ENCODE measurements at regions not wholly inside any gene's neighbourhood (a gene's known extent, or its start where the extent isn't known, plus 50 kb on each side); places are given as distances from the start of the nearest gene placed in this dataset.

DNA sequence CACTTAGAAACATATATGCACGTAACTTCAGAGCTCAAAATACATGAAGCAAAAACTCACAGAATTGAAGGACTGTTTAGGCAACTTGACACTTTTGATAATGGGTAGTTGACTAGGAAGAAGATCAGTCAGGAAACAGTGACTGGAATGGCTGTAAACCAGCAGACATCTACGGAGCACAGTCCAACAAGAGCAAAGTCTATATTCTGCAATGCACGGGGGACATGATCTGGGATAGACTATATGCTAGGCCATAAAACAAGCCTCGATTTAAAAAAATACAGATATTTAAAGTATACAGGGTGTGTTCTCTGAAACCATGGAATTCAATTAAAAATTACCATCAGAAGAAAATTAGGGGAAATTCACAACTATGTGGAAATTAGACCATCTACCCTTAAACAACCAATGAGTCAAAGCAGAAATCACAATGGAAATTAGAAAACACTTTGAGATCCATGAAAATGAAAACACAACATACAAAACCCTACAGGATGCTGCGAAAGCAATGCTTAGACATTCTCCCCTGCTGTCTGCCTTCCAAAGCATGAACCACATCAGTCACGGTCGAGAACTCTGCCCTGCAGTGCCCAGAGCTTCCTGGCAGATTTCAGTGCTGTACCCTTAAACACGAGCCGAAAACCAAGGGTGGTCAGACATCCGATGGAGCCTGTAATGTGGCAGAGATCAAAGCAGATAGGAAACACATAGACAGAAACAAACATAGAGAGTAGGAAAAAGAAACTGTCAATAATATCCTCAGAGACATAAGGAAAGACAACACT, 651.9 kb upstream of the HS6ST1 start:
- Mint-ChIP-seq H3K27ac (no peak overlapping the region), H3K4me1 (no peaks in the 10 kb centered on the region), H3K27me3 (ENCODE audit: low read depth) (no peaks in the 10 kb centered on the region; the same call in 1 of the 2 replicates), H3K4me3 (no peak overlapping the region), H3K9me3 (peaks cover 6% of the 10 kb centered on the region; the same call in 1 of the 2 replicates), H3K36me3 (no peaks in the 10 kb centered on the region)
- DNase-seq (ENCODE audit: low spot score) (no peak), ATAC-seq (no peak)
- POLR2A ChIA-PET, result no interaction called here
- CTCF ChIA-PET, result interaction anchor here (0.5 to 0.7 kb wide), 2 partner anchors 42 to 559 kb away, joined by 5 read pairs; no protein-coding TSS in a partner anchor
- TF ChIP-seq, protein P1, sequence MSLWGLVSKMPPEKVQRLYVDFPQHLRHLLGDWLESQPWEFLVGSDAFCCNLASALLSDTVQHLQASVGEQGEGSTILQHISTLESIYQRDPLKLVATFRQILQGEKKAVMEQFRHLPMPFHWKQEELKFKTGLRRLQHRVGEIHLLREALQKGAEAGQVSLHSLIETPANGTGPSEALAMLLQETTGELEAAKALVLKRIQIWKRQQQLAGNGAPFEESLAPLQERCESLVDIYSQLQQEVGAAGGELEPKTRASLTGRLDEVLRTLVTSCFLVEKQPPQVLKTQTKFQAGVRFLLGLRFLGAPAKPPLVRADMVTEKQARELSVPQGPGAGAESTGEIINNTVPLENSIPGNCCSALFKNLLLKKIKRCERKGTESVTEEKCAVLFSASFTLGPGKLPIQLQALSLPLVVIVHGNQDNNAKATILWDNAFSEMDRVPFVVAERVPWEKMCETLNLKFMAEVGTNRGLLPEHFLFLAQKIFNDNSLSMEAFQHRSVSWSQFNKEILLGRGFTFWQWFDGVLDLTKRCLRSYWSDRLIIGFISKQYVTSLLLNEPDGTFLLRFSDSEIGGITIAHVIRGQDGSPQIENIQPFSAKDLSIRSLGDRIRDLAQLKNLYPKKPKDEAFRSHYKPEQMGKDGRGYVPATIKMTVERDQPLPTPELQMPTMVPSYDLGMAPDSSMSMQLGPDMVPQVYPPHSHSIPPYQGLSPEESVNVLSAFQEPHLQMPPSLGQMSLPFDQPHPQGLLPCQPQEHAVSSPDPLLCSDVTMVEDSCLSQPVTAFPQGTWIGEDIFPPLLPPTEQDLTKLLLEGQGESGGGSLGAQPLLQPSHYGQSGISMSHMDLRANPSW (CRISPR knock-in tag; conservative IDR thresholded peaks at IDR 0.05; ENCODE audit: low read depth), result no peak
- TF ChIP-seq TP53 (CRISPR knock-in tag; IDR thresholded peaks at IDR 0.05) (no peak), RELA (CRISPR knock-in tag; IDR thresholded peaks at IDR 0.05; ENCODE audit: borderline replicate concordance) (no peak), JAZF1 (CRISPR knock-in tag; IDR thresholded peaks at IDR 0.05) (no peak), NR1H2 (CRISPR knock-in tag; IDR thresholded peaks at IDR 0.05) (no peak)

DNA sequence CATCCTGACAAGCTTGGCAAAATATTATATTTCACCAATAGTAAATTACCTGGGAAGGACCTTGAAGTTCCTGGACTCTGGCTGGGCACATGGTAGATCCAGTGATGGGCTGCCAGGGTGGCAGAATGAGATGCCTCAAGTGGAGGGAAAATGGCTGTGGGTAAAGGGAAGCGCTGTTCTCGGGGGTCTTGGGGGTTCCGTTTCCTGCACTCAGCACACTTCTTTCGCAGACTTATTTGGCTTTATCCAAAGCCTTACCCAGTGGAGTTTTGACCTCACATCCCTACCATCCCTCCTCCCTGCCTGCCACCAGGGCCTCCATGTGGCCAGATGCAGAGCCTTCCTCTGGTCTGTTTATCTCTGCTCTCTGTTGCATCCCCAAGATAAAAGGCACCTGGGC, 654.9 kb upstream of the HS6ST1 start:
- no peaks in the 10 kb centered on the region for H3K27me3 Mint-ChIP-seq (ENCODE audit: low read depth)
- H3K9me3 Mint-ChIP-seq, result peaks cover 4% of the 10 kb centered on the region; the same call in 1 of the 2 replicates
- no peak overlapping the region for H3K4me3 Mint-ChIP-seq
- ATAC-seq (no peak), DNase-seq (ENCODE audit: low spot score) (no peak)
- POLR2A ChIA-PET, result no interaction called here
- no peaks in the 10 kb centered on the region for H3K4me1 Mint-ChIP-seq
- TF ChIP-seq, protein P2, sequence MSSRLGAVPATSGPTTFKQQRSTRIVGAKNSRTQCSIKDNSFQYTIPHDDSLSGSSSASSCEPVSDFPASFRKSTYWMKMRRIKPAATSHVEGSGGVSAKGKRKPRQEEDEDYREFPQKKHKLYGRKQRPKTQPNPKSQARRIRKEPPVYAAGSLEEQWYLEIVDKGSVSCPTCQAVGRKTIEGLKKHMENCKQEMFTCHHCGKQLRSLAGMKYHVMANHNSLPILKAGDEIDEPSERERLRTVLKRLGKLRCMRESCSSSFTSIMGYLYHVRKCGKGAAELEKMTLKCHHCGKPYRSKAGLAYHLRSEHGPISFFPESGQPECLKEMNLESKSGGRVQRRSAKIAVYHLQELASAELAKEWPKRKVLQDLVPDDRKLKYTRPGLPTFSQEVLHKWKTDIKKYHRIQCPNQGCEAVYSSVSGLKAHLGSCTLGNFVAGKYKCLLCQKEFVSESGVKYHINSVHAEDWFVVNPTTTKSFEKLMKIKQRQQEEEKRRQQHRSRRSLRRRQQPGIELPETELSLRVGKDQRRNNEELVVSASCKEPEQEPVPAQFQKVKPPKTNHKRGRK (CRISPR knock-in tag; IDR thresholded peaks at IDR 0.05; ENCODE audit: borderline replicate concordance), result no peak
- TF ChIP-seq, protein P1 (CRISPR knock-in tag; conservative IDR thresholded peaks at IDR 0.05; ENCODE audit: low read depth), result no peak
- TF ChIP-seq, protein P3, sequence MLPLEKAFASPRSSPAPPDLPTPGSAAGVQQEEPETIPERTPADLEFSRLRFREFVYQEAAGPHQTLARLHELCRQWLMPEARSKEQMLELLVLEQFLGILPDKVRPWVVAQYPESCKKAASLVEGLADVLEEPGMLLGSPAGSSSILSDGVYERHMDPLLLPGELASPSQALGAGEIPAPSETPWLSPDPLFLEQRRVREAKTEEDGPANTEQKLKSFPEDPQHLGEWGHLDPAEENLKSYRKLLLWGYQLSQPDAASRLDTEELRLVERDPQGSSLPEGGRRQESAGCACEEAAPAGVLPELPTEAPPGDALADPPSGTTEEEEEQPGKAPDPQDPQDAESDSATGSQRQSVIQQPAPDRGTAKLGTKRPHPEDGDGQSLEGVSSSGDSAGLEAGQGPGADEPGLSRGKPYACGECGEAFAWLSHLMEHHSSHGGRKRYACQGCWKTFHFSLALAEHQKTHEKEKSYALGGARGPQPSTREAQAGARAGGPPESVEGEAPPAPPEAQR (CRISPR knock-in tag; IDR thresholded peaks at IDR 0.05), result no peak
- TF ChIP-seq ZNF138 (CRISPR knock-in tag; conservative IDR thresholded peaks at IDR 0.05) (no peak), PRRX2 (CRISPR knock-in tag; IDR thresholded peaks at IDR 0.05) (no peak), GABPB1 (CRISPR knock-in tag; IDR thresholded peaks at IDR 0.05) (no peak), ZNF396 (CRISPR knock-in tag; IDR thresholded peaks at IDR 0.05; ENCODE audit: borderline replicate concordance) (no peak), ZNF121 (CRISPR knock-in tag; IDR thresholded peaks at IDR 0.05) (no peak), CREM (CRISPR knock-in tag; IDR thresholded peaks at IDR 0.05) (no peak), ATF1 (CRISPR knock-in tag; IDR thresholded peaks at IDR 0.05) (no peak)
- TF ChIP-seq, protein P4, sequence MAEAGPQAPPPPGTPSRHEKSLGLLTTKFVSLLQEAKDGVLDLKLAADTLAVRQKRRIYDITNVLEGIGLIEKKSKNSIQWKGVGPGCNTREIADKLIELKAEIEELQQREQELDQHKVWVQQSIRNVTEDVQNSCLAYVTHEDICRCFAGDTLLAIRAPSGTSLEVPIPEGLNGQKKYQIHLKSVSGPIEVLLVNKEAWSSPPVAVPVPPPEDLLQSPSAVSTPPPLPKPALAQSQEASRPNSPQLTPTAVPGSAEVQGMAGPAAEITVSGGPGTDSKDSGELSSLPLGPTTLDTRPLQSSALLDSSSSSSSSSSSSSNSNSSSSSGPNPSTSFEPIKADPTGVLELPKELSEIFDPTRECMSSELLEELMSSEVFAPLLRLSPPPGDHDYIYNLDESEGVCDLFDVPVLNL (CRISPR knock-in tag; IDR thresholded peaks at IDR 0.05; ENCODE audit: borderline replicate concordance, low read depth), result no peak
- TF ChIP-seq, protein P5, sequence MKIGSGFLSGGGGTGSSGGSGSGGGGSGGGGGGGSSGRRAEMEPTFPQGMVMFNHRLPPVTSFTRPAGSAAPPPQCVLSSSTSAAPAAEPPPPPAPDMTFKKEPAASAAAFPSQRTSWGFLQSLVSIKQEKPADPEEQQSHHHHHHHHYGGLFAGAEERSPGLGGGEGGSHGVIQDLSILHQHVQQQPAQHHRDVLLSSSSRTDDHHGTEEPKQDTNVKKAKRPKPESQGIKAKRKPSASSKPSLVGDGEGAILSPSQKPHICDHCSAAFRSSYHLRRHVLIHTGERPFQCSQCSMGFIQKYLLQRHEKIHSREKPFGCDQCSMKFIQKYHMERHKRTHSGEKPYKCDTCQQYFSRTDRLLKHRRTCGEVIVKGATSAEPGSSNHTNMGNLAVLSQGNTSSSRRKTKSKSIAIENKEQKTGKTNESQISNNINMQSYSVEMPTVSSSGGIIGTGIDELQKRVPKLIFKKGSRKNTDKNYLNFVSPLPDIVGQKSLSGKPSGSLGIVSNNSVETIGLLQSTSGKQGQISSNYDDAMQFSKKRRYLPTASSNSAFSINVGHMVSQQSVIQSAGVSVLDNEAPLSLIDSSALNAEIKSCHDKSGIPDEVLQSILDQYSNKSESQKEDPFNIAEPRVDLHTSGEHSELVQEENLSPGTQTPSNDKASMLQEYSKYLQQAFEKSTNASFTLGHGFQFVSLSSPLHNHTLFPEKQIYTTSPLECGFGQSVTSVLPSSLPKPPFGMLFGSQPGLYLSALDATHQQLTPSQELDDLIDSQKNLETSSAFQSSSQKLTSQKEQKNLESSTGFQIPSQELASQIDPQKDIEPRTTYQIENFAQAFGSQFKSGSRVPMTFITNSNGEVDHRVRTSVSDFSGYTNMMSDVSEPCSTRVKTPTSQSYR (CRISPR knock-in tag; IDR thresholded peaks at IDR 0.05), result no peak
- no peak overlapping the region for H3K27ac Mint-ChIP-seq
- H3K36me3 Mint-ChIP-seq, result no peaks in the 10 kb centered on the region
- CTCF ChIA-PET, result no interaction called here
